Keratinocyte (primary cell): ENCODE measurements at regions not wholly inside any gene's neighbourhood (a gene's known extent, or its start where the extent isn't known, plus 50 kb on each side); places are given as distances from the start of the nearest gene placed in this dataset.

Source experiments
- CTCF ChIP-seq, 3 experiments: IDR thresholded peaks in 1 of 3; conservative IDR thresholded peaks in 1 of 3; optimal IDR thresholded peaks in 1 of 3; 2 replicates in 2 of 3; 3 replicates in 1 of 3; pipeline versions ENCODE3 to v1.5.1; 2011; ENCODE audit warnings: low read length in 3 of 3, mild to moderate bottlenecking in 3 of 3, moderate library complexity in 2 of 3, control low read depth in 1 of 3, inconsistent platforms in 1 of 3; ENCODE audit not compliant: insufficient read depth in 2 of 3; ENCODE audit errors: extremely low read depth in 1 of 3
- EZH2 ChIP-seq: IDR thresholded peaks from one replicate; pipeline ENCODE4 v1.6.1; 2012; ENCODE audit warnings: inconsistent platforms, mild to moderate bottlenecking, low read length, moderate library complexity

- TF ChIP-seq CTCF (optimal IDR thresholded peaks at IDR 0.05 in 1 of 3, IDR thresholded peaks at IDR 0.05 in 1 of 3, conservative IDR thresholded peaks at IDR 0.05 in 1 of 3; ENCODE audit: extremely low read depth in 1 of 3, insufficient read depth in 2 of 3, low read length in 3 of 3) (no peak), EZH2 (no peak)
Measured at GRCh38 chr7:84924353-84924752, 262.5 kb downstream of the SEMA3D start.
